ENCODE measurements at regions not wholly inside any gene's neighbourhood (a gene's known extent, or its start where the extent isn't known, plus 50 kb on each side); places are given as distances from the start of the nearest gene placed in this dataset.

- no peaks in the 10 kb centered on the region for H3K9me3 ChIP-seq (ENCODE audit: control insufficient read depth, insufficient read depth, low read length)
- H3K27ac ChIP-seq (ENCODE audit: low read depth, low read length), result no peak overlapping the region
- H3K4me3 ChIP-seq (ENCODE audit: low read depth, low read length), result no peak overlapping the region
- TF ChIP-seq CTCF (IDR thresholded peaks at IDR 0.05; ENCODE audit: low read depth, low read length), result no peak
- POLR2A ChIA-PET, result interaction anchor here (0.7 kb wide), 1 partner anchor 587 kb away, joined by 3 read pairs; no protein-coding TSS in a partner anchor
- no peak for DNase-seq (ENCODE audit: low read depth, low spot score)
- CTCF ChIA-PET, result interaction anchor here (1.1 to 10.7 kb wide), 3 partner anchors 13 to 624 kb away, joined by 3 to 443 read pairs (median 140); no protein-coding TSS in a partner anchor
- peaks cover 3% of the 10 kb centered on the region for H3K27me3 ChIP-seq (ENCODE audit: control insufficient read depth, insufficient read depth, low read length)
Measured at GRCh38 chr20:16806886-16807285, 58.7 kb downstream of the OTOR start.

- no peaks in the 10 kb centered on the region for H3K27me3 ChIP-seq (ENCODE audit: control insufficient read depth, insufficient read depth, low read length)
- no peak for DNase-seq (ENCODE audit: low read depth, low spot score)
- TF ChIP-seq CTCF (IDR thresholded peaks at IDR 0.05; ENCODE audit: low read depth, low read length), result no peak
- no peak overlapping the region for H3K4me3 ChIP-seq (ENCODE audit: low read depth, low read length)
- CTCF ChIA-PET, result interaction anchor here (0.7 to 5.9 kb wide), 4 partner anchors 12 to 623 kb away, joined by 3 to 64 read pairs (median 10); no protein-coding TSS in a partner anchor
- H3K9me3 ChIP-seq (ENCODE audit: control insufficient read depth, insufficient read depth, low read length), result no peaks in the 10 kb centered on the region
- no peak overlapping the region for H3K27ac ChIP-seq (ENCODE audit: low read depth, low read length)
- POLR2A ChIA-PET, result no interaction called here
Measured at GRCh38 chr20:16808796-16809195, 60.6 kb downstream of the OTOR start.

- CTCF ChIA-PET, result interaction anchor here (1.0 to 5.9 kb wide), 4 partner anchors 8 to 622 kb away, joined by 3 to 64 read pairs (median 26); no protein-coding TSS in a partner anchor
- DNase-seq (ENCODE audit: low read depth, low spot score), result no peak
- no peaks in the 10 kb centered on the region for H3K27me3 ChIP-seq (ENCODE audit: control insufficient read depth, insufficient read depth, low read length)
Measured at GRCh38 chr20:16810216-16810615, 62.1 kb downstream of the OTOR start.

DNA sequence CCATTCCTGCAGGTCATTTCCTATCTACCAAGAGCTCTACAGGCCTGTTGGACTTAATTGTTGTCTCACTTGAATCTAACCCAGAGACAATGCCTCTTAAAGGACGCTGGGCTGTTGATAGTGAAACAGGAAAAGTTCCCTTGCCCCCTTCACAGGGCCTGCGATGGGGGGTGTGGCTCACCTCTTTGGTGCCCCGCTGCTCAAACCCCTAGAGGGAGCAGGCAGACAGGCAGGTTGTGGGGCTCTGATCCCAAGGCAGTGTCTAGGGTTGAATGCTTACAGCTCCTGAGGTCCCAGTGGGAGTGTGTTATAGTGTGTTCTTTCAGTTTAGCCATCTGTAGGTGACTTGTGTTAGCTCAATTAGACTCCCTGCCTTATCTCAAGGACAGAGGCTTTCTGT lies 68.0 kb downstream of the OTOR start:
- no peak for DNase-seq (ENCODE audit: low read depth, low spot score)
- H3K27me3 ChIP-seq (ENCODE audit: control insufficient read depth, insufficient read depth, low read length), result peaks cover 3% of the 10 kb centered on the region
- POLR2A ChIA-PET, result no interaction called here
- CTCF ChIA-PET, result interaction anchor here (7.2 kb wide), 1 partner anchor 13 kb away, joined by 140 read pairs; no protein-coding TSS in a partner anchor
- no peak overlapping the region for H3K4me3 ChIP-seq (ENCODE audit: low read depth, low read length)
- H3K27ac ChIP-seq (ENCODE audit: low read depth, low read length), result no peak overlapping the region
- no peak for TF ChIP-seq CTCF (IDR thresholded peaks at IDR 0.05; ENCODE audit: low read depth, low read length)
- H3K9me3 ChIP-seq (ENCODE audit: control insufficient read depth, insufficient read depth, low read length), result no peaks in the 10 kb centered on the region

More at GRCh38 chr20:16810216-16810615, 62.1 kb downstream of the OTOR start:
- POLR2A ChIA-PET, result interaction anchor here (0.7 kb wide), 1 partner anchor 1110 kb away, joined by 3 read pairs; no protein-coding TSS in a partner anchor
- Histone ChIP-seq H3K9me3 (ENCODE audit: control insufficient read depth, insufficient read depth, low read length) (no peaks in the 10 kb centered on the region), H3K27ac (ENCODE audit: low read depth, low read length) (no peak overlapping the region), H3K4me3 (ENCODE audit: low read depth, low read length) (no peak overlapping the region)
- no peak for TF ChIP-seq CTCF (IDR thresholded peaks at IDR 0.05; ENCODE audit: low read depth, low read length)

DNA sequence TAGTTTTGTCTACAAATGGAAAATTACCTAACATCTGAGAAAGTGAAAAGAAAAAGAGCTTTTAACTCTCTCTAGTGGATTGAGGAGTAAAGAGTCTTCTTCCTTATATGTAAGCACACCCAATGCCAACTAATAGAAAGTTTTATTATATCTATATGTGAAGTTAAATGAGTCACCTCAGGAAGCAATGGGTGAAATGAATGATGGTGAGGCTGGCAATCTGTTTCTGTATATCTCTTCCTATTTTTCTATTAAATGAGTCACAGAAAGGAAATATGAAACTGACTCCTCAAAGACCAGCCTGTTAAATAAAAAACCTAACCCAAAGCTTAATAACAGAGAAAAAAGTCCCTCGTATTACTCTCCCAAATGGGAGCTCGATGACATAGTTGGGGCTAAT lies 71.3 kb downstream of the OTOR start:
- H3K9me3 ChIP-seq (ENCODE audit: control insufficient read depth, insufficient read depth, low read length), result no peaks in the 10 kb centered on the region
- H3K4me3 ChIP-seq (ENCODE audit: low read depth, low read length), result no peak overlapping the region
- no peak overlapping the region for H3K27ac ChIP-seq (ENCODE audit: low read depth, low read length)
- CTCF ChIA-PET, result interaction anchor here (3.4 to 7.2 kb wide), 4 partner anchors 8 to 612 kb away, joined by 21 to 140 read pairs (median 44); no protein-coding TSS in a partner anchor
- POLR2A ChIA-PET, result no interaction called here
- no peak for DNase-seq (ENCODE audit: low read depth, low spot score)
- H3K27me3 ChIP-seq (ENCODE audit: control insufficient read depth, insufficient read depth, low read length), result peaks cover 3% of the 10 kb centered on the region
- TF ChIP-seq CTCF (IDR thresholded peaks at IDR 0.05; ENCODE audit: low read depth, low read length), result no peak
